Dedifferentiated amniotic fluid mesenchymal stem cell (primary cell): ENCODE measurements at regions not wholly inside any gene's neighbourhood (a gene's known extent, or its start where the extent isn't known, plus 50 kb on each side); places are given as distances from the start of the nearest gene placed in this dataset.
A peak's percentile ranks its signal among the peaks of the same experiment; 100 is the strongest.
"Not testable (repeated sequence)": the region's sequence is repeated elsewhere in the genome, so short reads cannot be mapped to it uniquely, and the experiment has no call there.

ENCODE experiments used
- DNase-seq: peaks from one replicate; pipeline ENCODE4 v3.0.0-alpha.2; 2016; ENCODE audit errors: extremely low spot score

DNA sequence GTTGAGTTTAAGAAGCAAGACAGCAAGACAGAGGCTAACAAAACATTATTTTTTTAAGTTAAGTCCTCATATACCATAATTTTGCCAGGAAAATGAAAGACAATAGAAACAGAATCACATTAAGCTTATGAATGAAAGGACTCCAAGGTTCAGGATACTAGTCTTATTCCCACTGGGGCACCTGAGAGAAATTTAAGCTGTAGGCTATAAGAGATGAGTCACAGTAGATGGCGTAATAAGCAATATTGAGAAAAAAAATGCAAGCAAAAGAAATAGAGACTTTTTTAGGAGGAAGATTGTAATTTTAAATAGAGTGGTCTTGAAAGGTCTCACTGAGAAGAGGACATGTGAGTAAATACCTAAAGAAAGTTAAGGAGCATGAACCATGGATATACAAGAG, 57.1 kb upstream of the KIF2B start:
- DNase-seq, result no peak

GRCh38 chr17:53765129-53765528, 57.6 kb upstream of the KIF2B start:
- no peak for DNase-seq

GRCh38 chr17:53757559-53757958, 65.2 kb upstream of the KIF2B start:
- DNase-seq, result no peak

- not testable (repeated sequence) for DNase-seq
These were observed 65.6 kb upstream of the KIF2B start for GRCh38 chr17:53757116-53757515.

DNA sequence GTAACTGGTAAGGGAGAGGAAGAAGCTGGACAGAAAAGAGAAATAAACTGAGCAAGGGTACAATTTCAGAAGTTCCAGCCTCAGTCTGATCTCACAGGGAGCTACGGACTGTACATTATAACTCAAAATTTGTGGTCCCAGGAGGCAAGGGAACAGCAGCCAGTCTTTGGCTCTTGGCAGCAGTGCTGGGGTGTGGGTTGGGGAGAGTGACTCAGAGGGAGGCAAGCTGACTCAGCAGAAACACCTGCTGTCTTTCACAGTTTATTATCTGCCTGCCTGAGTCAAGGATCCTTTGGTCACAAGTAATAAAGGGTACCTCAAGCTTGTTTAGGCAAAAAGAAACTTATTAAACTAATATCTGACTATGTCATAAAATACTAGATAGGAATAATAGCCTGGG, 73.5 kb upstream of the KIF2B start:
- DNase-seq, result no peak

GRCh38 chr17:53748159-53748820, 74.4 kb upstream of the KIF2B start:
- not testable (repeated sequence) for DNase-seq

GRCh38 chr17:53740312-53740711, 82.4 kb upstream of the KIF2B start:
- no peak for DNase-seq

DNA sequence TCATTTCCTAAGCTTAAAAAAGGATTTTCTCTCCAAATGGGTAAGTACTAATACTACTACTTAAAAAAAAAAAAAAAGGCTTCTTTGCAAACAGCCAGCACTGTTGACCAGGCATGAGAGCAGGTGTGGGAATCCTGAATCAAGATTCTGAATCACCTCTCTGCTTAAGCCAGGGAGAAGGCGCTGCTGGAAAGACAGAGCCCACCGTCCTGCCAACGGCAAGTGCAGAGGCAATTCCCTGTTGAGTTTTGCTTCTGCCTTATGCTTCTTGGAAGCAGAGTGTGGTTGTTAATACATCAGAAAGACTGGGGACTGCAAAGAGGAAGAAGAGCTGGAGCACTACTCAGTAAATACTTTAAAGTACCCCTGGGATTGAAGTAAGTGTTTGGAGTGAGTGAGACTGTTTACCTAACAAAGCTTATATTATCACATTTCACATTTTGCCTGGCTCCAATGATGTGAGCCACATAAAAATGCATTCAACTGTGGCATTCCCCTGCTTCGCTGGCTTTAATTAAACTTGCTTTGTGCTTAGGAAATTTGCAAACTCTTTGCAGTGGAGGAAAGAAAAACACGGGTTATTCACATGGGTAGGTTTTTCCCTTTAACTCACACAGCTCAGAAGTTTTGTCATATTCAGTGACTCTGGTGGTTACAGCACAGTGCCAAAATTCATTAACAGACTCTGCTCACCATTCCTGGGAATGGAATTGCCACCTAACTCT, 86.0 kb upstream of the KIF2B start:
- no peak for DNase-seq

GRCh38 chr17:53724726-53725125, 98.0 kb upstream of the KIF2B start:
- DNase-seq, result no peak

- peak; percentile 86 for DNase-seq
These were observed 100.3 kb upstream of the KIF2B start for GRCh38 chr17:53722407-53722806.

- no peak for DNase-seq
These were observed 101.6 kb upstream of the KIF2B start for GRCh38 chr17:53721101-53721500.

DNA sequence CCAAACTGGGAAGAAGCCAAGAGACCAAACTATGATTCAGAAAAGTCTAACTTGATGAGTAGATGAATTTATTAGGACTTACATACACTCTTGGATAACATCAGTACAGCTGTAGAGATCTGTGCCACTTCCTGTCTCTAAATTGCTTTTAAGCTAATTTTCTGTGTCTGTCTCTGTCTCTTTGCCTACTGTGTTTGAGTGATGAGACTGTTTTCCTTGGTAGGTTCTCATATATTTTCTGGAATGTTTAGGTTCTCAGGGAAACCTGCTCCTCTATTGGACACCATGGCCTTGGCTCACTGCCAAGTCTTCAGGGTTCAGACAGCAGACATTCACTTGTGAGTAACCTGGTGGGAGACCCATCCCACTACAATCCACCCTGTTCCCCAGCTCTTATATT, 103.5 kb upstream of the KIF2B start:
- no peak for DNase-seq

GRCh38 chr17:53707566-53707965, 115.2 kb upstream of the KIF2B start:
- no peak for DNase-seq

DNA sequence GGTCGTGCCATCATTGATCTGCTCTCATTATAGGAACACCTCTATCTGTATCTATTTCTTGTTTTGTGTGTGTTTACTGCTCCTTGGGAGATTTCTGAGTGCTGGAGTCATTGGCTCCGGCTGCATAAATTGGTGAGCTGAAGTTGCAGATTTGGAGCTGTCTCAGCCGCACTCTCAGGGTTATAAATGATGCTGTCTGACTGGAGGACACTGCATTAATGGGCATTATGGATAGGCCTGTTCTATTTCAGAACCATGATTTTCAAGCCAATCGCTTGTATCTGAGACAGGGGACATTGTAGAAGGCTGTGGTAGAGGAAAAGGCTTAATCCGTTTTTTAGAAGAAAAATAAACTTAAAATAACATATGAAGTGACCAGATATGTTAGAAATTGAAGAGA, 126.4 kb upstream of the KIF2B start:
- DNase-seq, result no peak

DNA sequence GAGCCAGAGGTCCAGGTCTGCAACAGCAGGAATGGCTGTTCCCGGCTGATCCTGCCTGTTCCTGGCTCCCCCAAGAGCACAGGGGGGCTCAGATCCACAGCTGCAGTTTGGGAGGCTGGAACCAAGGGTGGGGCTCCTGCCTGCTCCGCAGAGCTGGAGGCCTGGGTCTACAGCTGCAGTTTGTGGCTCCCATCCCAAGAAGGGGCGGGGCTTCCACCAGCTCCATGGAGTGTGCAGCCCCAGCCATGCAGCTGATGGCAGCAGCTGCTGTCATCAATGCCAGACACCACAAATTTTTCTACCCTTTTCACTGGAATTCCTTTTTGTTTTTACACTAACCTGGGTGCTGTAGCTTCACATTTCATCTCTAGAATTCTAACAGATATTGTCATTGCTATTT, 135.4 kb upstream of the KIF2B start:
- DNase-seq, result no peak

- DNase-seq, result no peak
These were observed 142.0 kb upstream of the KIF2B start for GRCh38 chr17:53680745-53681144.

GRCh38 chr17:53668854-53669253, 153.9 kb upstream of the KIF2B start:
- DNase-seq, result no peak

GRCh38 chr17:53662608-53663007, 160.1 kb upstream of the KIF2B start:
- DNase-seq, result no peak

DNA sequence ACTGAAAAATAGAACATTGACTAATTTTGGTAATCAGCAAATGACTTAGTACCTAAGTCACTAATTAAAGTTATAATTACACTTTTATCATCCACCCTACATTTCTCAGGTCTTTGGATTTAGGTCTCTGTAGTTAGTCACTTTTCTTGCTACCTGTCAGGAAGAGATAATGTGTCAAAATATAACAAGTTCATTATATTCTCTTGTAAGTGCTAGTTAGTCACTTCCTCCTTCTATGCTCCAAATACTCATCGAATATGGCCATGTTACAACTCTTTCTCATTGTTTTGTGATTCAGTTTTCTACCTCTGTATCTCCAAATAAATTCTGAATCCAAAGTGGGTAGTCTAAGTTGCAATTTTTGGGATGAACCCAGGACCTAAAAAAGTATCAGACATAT, 163.5 kb upstream of the KIF2B start:
- DNase-seq, result no peak

GRCh38 chr17:53655591-53655990, 167.1 kb upstream of the KIF2B start:
- DNase-seq, result no peak

DNA sequence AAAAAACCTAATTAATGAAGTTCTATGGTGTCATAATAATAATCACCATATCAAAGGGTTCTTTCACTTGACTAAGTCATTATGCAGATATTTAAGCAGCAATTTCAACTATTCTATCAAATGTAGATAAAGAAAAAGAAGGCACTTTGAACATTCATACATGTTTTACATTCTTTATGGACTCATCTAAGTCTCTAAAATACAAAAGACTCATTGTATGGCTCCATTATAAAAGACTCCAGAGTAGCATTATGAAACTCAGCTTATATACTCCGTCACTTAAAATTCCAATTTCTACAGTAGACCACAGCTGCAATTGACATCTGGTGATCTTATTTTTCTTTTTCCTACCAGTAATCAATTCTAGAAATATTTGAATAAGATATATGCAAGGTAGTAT, 173.5 kb upstream of the KIF2B start:
- DNase-seq, result no peak

- no peak for DNase-seq
These were observed 175.9 kb upstream of the KIF2B start for GRCh38 chr17:53646835-53647234.

- DNase-seq, result no peak
These were observed 181.9 kb upstream of the KIF2B start for GRCh38 chr17:53640808-53641207.

DNA sequence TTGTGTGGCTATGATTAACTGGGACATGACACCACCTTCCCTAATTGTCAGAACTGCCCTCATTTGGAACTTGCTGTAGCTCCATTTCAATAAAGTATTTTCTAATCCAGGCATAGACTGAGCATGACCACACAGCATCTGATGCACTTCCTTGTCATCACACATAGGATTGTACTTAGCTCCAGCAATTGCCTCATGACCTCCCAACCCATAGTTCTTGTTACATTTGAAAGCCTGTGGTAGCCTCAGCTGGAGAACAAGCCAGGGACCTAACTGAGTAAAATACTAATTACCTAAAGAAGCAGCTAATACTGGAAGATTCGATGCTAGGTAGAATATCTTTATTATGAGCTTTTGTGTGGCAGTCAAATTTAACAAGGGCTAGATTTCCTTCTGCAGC, 187.3 kb upstream of the KIF2B start:
- DNase-seq, result no peak
